IMR-90 (cell line): ENCODE measurements at regions not wholly inside any gene's neighbourhood (a gene's known extent, or its start where the extent isn't known, plus 50 kb on each side); places are given as distances from the start of the nearest gene placed in this dataset.

Experiments used
- ATAC-seq: fragments of 200-7000 bp; cut with Tn5 transposase; 2 replicates; pipeline ENCODE4 v1.9.1; 2020; ENCODE audit warnings: low read depth, mild to moderate bottlenecking, moderate library complexity
- BruUV-seq: library from RNA; stranded (reverse); fragments of 400-500 nt; replicated peaks from 2 replicates; lab custom pipeline; 2021; lab: Mats Ljungman, UMichigan
- CTCF ChIA-PET: fragments of 300-600 bp; formaldehyde crosslinking; extraction: SDS; loops from one replicate; lab custom pipeline; 2021; ENCODE audit warnings: antibody characterized with exemption; lab: Yijun Ruan, JAX
- POLR2A ChIA-PET: fragments of 300-600 bp; sonication (Branson Sonifier 250); formaldehyde crosslinking; loops from one replicate; lab custom pipeline; 2022; ENCODE audit warnings: antibody characterized with exemption; ENCODE audit not compliant: unreplicated experiment; lab: Charles Lee
- DNase-seq: peaks from one replicate; pipeline ENCODE4 v3.0.0; 2013
- H2AFZ ChIP-seq: replicated peaks from 2 replicates; pipeline ENCODE3; 2013; ENCODE audit warnings: low read length, mild to moderate bottlenecking; ENCODE audit not compliant: poor library complexity
- H2AK5ac ChIP-seq: 2 replicates; pipeline ENCODE4 v1.6.1; 2013; ENCODE audit warnings: low read depth, low read length, inconsistent platforms
- H2AK9ac ChIP-seq: replicated peaks from 2 replicates; pipeline ENCODE3; 2013; ENCODE audit warnings: mild to moderate bottlenecking, low read depth, low read length, moderate library complexity; ENCODE audit not compliant: poor library complexity
- H2BK120ac ChIP-seq: 2 replicates; pipeline ENCODE4 v1.6.1; 2013; ENCODE audit warnings: low read depth, low read length, inconsistent platforms
- H2BK15ac ChIP-seq: 3 replicates; pipeline ENCODE4 v1.6.1; 2013; ENCODE audit warnings: low read depth, low read length, inconsistent platforms
- H2BK20ac ChIP-seq: 2 replicates; pipeline ENCODE4 v1.6.1; 2013; ENCODE audit warnings: low read depth, mild to moderate bottlenecking, inconsistent platforms, low read length, moderate library complexity
- H2BK5ac ChIP-seq: 2 replicates; pipeline ENCODE4 v1.6.1; 2013; ENCODE audit warnings: mild to moderate bottlenecking, low read depth, low read length, inconsistent platforms; ENCODE audit not compliant: poor library complexity, severe bottlenecking
- H3K14ac ChIP-seq: replicated peaks from 2 replicates; pipeline ENCODE4 v1.6.1; 2013; ENCODE audit warnings: low read depth, low read length, inconsistent platforms
- H3K18ac ChIP-seq: 2 replicates; pipeline ENCODE4 v1.6.1; 2013; ENCODE audit warnings: low read depth, low read length, control low read depth
- H3K23ac ChIP-seq: 2 replicates; pipeline ENCODE4 v1.6.1; 2013; ENCODE audit warnings: low read depth, low read length, inconsistent platforms
- H3K27ac ChIP-seq: 2 replicates; pipeline ENCODE4 v1.5.1; 2013; ENCODE audit warnings: mild to moderate bottlenecking, control low read depth, low read length; ENCODE audit not compliant: insufficient read depth
- H3K27me3 ChIP-seq: 2 replicates; pipeline ENCODE4 v1.6.1; 2013; ENCODE audit warnings: low read length; ENCODE audit not compliant: control insufficient read depth, insufficient read depth
- H3K36me3 ChIP-seq: 2 replicates; pipeline ENCODE4 v1.6.1; 2013; ENCODE audit warnings: low read length, mixed read lengths; ENCODE audit not compliant: control insufficient read depth, insufficient read depth
- H3K4ac ChIP-seq: 2 replicates; pipeline ENCODE4 v1.6.1; 2013; ENCODE audit warnings: low read depth, low read length, inconsistent platforms
- H3K4me1 ChIP-seq: 2 replicates; pipeline ENCODE4 v1.6.1; 2013; ENCODE audit warnings: low read length, mixed read lengths; ENCODE audit not compliant: control insufficient read depth, insufficient read depth
- H3K4me2 ChIP-seq: 2 replicates; pipeline ENCODE4 v1.6.1; 2013; ENCODE audit warnings: low read depth, mild to moderate bottlenecking, control low read depth, low read length, moderate library complexity
- H3K4me3 ChIP-seq: 2 replicates; pipeline ENCODE4 v1.5.1; 2013; ENCODE audit warnings: low read depth, mild to moderate bottlenecking, control low read depth, low read length, moderate library complexity; ENCODE audit not compliant: insufficient read depth
- H3K56ac ChIP-seq: 2 replicates; pipeline ENCODE4 v1.6.1; 2013; ENCODE audit warnings: low read length, inconsistent platforms; ENCODE audit not compliant: insufficient read depth; ENCODE audit errors: extremely low read depth
- H3K79me1 ChIP-seq, 2 experiments: 2 replicates each; pipeline ENCODE4 v1.6.1; 2013; ENCODE audit warnings: low read length in 2 of 2, inconsistent platforms in 1 of 2, low read depth in 1 of 2
- H3K9ac ChIP-seq: 2 replicates; pipeline ENCODE4 v1.6.1; 2013; ENCODE audit warnings: low read depth, low read length, control low read depth
- H3K9me1 ChIP-seq: 2 replicates; pipeline ENCODE4 v1.6.1; 2013; ENCODE audit warnings: low read length, inconsistent platforms; ENCODE audit not compliant: insufficient read depth
- H3K9me3 ChIP-seq: 2 replicates; pipeline ENCODE4 v1.6.1; 2013; ENCODE audit warnings: low read length; ENCODE audit not compliant: control insufficient read depth, insufficient read depth
- H4K20me1 ChIP-seq: 2 replicates; pipeline ENCODE4 v1.6.1; 2013; ENCODE audit warnings: low read length, inconsistent platforms; ENCODE audit not compliant: insufficient read depth
- H4K5ac ChIP-seq: 2 replicates; pipeline ENCODE4 v1.6.1; 2013; ENCODE audit warnings: mild to moderate bottlenecking, low read depth, low read length, control low read depth
- H4K8ac ChIP-seq, 2 experiments: 2 replicates each; pipeline ENCODE4 v1.6.1; 2013; ENCODE audit warnings: low read depth in 2 of 2, low read length in 2 of 2, control low read depth in 1 of 2, inconsistent platforms in 1 of 2
- H4K91ac ChIP-seq: 2 replicates; pipeline ENCODE4 v1.6.1; 2013; ENCODE audit warnings: low read depth, low read length, inconsistent platforms; ENCODE audit not compliant: insufficient read depth
- BHLHE40 ChIP-seq: fragments of 150-350 bp; IDR thresholded peaks from 2 replicates; pipeline ENCODE4 v1.6.1; 2016; ENCODE audit warnings: mild to moderate bottlenecking, low read depth, low read length
- FOS ChIP-seq: fragments of 150-350 bp; IDR thresholded peaks from 2 replicates; pipeline ENCODE4 v1.6.1; 2016; ENCODE audit warnings: low read depth, low read length
- RAD21 ChIP-seq: IDR thresholded peaks from 2 replicates; pipeline ENCODE4 v1.6.1; 2012; ENCODE audit warnings: low read length, improper control_type of control experiment
- RCOR1 ChIP-seq: IDR thresholded peaks from 2 replicates; pipeline ENCODE4 v1.6.1; 2012; ENCODE audit warnings: mild to moderate bottlenecking, low read length, improper control_type of control experiment; ENCODE audit not compliant: insufficient replicate concordance
- RFX5 ChIP-seq: IDR thresholded peaks from 2 replicates; pipeline ENCODE4 v1.8.0; 2012; ENCODE audit warnings: low read depth, mild to moderate bottlenecking, low read length, moderate library complexity
- dilution Hi-C: fragments of 300-500 bp; cut with HindIII; formaldehyde crosslinking; loops from one replicate; pipeline ENCODE4 v1.14.3; 2018; ENCODE audit warnings: low sequenced_read_pairs; ENCODE audit not compliant: unreplicated experiment
- in situ Hi-C: fragments of 300-500 bp; cut with MboI; formaldehyde crosslinking; loops from 3 replicates; pipeline ENCODE4 v1.14.3; 2019; ENCODE audit warnings: low sequenced_read_pairs, inconsistent platforms, mixed read lengths
- intact Hi-C: fragments of 100-400 bp; cut with micrococcal nuclease; formaldehyde crosslinking; loops from 2 replicates; pipeline ENCODE4 v1.10.0; 2022

GRCh38 chr5:143687604-143688003, 124.4 kb upstream of the HMHB1 start:
- no peaks in the 10 kb centered on the region for H3K27me3 ChIP-seq
- no peak overlapping the region for H3K27ac ChIP-seq

More at GRCh38 chr5:143687604-143688003, 124.4 kb upstream of the HMHB1 start:
- H3K4ac ChIP-seq = no peak overlapping the region
- no peak overlapping the region for H3K4me2 ChIP-seq
- no peak overlapping the region for H2AK5ac ChIP-seq
- no peak overlapping the region for H2BK5ac ChIP-seq
- H4K5ac ChIP-seq = no peak overlapping the region
- ATAC-seq (peak; percentile 73; the same call in 1 of the 2 replicates), DNase-seq (peak; percentile 63)
- H3K79me1 ChIP-seq = no peaks in the 10 kb centered on the region
- H4K8ac ChIP-seq = no peak overlapping the region
- H3K36me3 ChIP-seq = no peaks in the 10 kb centered on the region
- in situ Hi-C loops (no loop called here), dilution Hi-C loops (no loop called here), intact Hi-C loops (no loop called here)
- H3K23ac ChIP-seq = no peak overlapping the region
- POLR2A ChIA-PET = no interaction called here
- no peak overlapping the region for H2BK20ac ChIP-seq
- no TSS peak for BruUV-seq
- no peak overlapping the region for H2AFZ ChIP-seq
- no peaks in the 10 kb centered on the region for H3K9me3 ChIP-seq
- H3K14ac ChIP-seq = no peak overlapping the region
- peaks cover 2% of the 10 kb centered on the region; the same call in 1 of the 2 replicates for H3K4me1 ChIP-seq
- no peak overlapping the region for H3K4me3 ChIP-seq
- H2BK120ac ChIP-seq = no peak overlapping the region
- H2BK15ac ChIP-seq = no peak overlapping the region
- no peak overlapping the region for H4K91ac ChIP-seq
- TF ChIP-seq RAD21 (no peak), BHLHE40 (no peak), RCOR1 (no peak), FOS (no peak), RFX5 (no peak)
- H3K9ac ChIP-seq = no peak overlapping the region
- CTCF ChIA-PET = no interaction called here
- H2AK9ac ChIP-seq = no peak overlapping the region
- no peaks in the 10 kb centered on the region for H3K9me1 ChIP-seq
- no peaks in the 10 kb centered on the region for H4K20me1 ChIP-seq
- H3K56ac ChIP-seq = no peak overlapping the region
- no peak overlapping the region for H3K18ac ChIP-seq
